RWPE1 (cell line): ENCODE measurements at regions not wholly inside any gene's neighbourhood (a gene's known extent, or its start where the extent isn't known, plus 50 kb on each side); places are given as distances from the start of the nearest gene placed in this dataset.

Experiments
- CTCF ChIA-PET: fragments of 350-600 bp; sonication (Branson Sonifier 250); formaldehyde crosslinking; extraction: SDS; loops from one replicate; lab custom pipeline; 2021; lab: Yijun Ruan, JAX
- POLR2A ChIA-PET: fragments of 400-600 bp; formaldehyde crosslinking; extraction: SDS; loops from one replicate; lab custom pipeline; 2020; ENCODE audit warnings: antibody characterized with exemption; ENCODE audit not compliant: low non-redundant PET; lab: Yijun Ruan, JAX
- DNase-seq: peaks from one replicate; pipeline ENCODE4 v3.0.0; 2012; ENCODE audit warnings: low spot score
- H3K27ac ChIP-seq: fragments of 450-650 bp; 2 replicates; pipeline ENCODE4 v1.5.1; 2017
- CTCF ChIP-seq: fragments of 450-650 bp; conservative IDR thresholded peaks from 2 replicates; pipeline ENCODE4 v1.5.1; 2017; ENCODE audit warnings: low read depth, mild to moderate bottlenecking

DNA sequence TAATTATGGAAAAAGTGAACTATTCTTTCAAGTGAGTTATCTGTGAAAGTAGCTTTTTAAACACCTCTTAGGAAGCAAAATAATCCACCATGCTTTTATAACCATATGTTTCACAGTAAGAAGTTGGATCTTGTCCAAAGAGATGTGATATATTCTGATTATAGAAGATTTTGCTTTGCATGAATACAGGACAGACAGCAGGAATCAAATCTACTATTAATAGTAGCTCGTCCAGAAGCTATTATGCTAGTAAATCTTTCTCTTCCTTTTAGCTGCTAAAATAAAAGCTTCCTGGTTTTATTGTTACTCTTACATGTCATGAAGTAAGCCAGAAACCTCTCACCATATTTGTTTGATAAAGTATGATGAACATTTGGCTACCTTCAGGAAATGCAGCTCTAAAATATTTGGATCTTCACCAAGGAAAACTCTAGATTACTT lies 257.0 kb downstream of the IPO8 start:
- no peak for DNase-seq
- ChIA-PET CTCF (interaction anchor here (0.6 kb wide), 1 partner anchor 19 kb away, joined by 3 read pairs; no protein-coding TSS in a partner anchor), POLR2A (no interaction called here)
- no peak for TF ChIP-seq CTCF
- H3K27ac ChIP-seq, result no peak overlapping the region

- POLR2A ChIA-PET, result no interaction called here
- no peak overlapping the region for H3K27ac ChIP-seq
- DNase-seq, result no peak
- CTCF ChIA-PET, result no interaction called here
- no peak for TF ChIP-seq CTCF
Observed at GRCh38 chr12:30437616-30438015, 258.1 kb downstream of the IPO8 start.

DNA sequence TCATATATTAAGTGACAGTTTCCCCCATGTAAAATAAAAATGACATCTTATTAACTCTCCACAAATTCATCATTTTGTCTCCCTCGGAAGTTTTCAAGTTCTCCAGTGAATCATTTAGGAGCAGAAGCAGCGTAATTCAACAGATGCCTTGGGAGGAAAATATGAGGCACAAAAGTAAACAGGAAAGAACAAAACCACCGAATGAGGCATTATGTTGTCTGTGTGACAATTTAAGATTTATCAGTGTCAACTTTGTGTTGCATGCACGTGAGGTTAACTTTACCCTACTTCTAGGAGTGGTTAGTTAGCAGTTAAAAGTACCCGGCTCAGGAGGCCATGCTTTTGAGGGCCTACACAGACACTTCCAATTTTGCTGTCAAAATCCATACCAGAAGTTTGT lies 258.6 kb downstream of the IPO8 start:
- ChIA-PET CTCF (no interaction called here), POLR2A (no interaction called here)
- no peak overlapping the region for H3K27ac ChIP-seq
- no peak for DNase-seq
- no peak for TF ChIP-seq CTCF

GRCh38 chr12:30428098-30428497 lies 267.6 kb downstream of the IPO8 start:
- ChIA-PET CTCF (no interaction called here), POLR2A (no interaction called here)
- no peak overlapping the region for H3K27ac ChIP-seq
- TF ChIP-seq CTCF, result no peak
- no peak for DNase-seq

DNA sequence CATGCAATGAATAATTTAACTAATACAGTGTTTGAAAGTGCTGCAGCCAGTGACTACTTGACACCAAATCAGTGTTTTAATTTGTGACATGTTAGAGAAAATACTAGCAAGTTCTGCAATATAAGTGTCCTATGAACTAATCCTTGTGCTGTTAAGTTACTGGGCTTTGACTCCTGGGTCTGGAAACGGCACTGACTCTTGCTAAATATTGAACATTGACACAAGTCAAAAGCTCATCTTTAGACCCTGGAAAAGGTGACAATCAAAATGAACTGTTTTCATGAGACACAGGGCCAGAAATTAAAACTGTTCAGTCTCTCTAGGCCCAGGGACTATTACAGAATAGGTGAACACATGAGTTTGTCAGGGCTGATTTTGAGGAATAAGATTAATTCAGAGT lies 268.1 kb downstream of the IPO8 start:
- no peak overlapping the region for H3K27ac ChIP-seq
- TF ChIP-seq CTCF, result no peak
- CTCF ChIA-PET, result no interaction called here
- POLR2A ChIA-PET, result no interaction called here
- no peak for DNase-seq

DNA sequence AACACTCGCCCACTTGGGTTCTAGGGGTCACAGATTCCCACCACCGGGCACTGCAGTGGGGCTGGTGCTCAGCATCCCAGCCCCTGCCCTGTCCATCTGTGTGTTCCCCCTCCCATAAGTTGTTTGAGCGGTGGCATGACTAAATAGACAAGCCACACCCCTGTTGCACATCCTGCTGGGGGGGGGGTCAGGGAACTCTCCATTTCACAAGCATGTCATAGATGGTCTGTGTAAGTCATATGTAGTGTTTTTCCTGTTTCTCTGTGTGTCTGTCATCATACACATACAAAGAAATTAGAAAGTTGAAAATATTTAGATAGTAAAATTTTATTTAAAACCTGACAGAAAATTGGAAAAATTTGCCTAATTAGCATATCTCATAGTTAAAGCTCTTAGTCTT lies 270.2 kb downstream of the IPO8 start:
- ChIA-PET CTCF (no interaction called here), POLR2A (no interaction called here)
- H3K27ac ChIP-seq, result no peak overlapping the region
- no peak for DNase-seq
- no peak for TF ChIP-seq CTCF

DNA sequence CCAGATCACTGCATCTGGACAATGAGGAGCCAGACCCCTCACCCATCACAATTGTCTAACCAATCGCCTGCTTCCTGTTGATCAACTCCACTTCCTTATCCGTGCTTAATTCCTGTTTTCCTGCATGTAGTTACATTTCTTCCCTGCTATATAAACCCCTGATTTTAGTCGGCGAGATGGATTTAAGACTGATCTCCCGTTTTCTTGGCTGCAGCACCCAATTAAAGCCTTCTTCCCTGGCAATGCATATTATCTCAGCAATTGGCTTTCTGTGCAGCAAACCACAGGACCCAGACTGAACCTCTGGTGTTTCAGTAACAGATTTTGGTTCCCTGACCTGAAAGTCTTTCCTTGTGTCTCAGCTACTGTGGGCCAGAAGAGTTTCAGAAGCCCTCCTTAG lies 272.3 kb downstream of the IPO8 start:
- no peak overlapping the region for H3K27ac ChIP-seq
- ChIA-PET CTCF (no interaction called here), POLR2A (no interaction called here)
- no peak for DNase-seq
- TF ChIP-seq CTCF, result no peak
